WTC11 (cell line): ENCODE measurements at regions not wholly inside any gene's neighbourhood (a gene's known extent, or its start where the extent isn't known, plus 50 kb on each side); places are given as distances from the start of the nearest gene placed in this dataset.

ENCODE experiments used
- ATAC-seq: fragments of 200-7000 bp; cut with Tn5 transposase; 2 replicates; pipeline ENCODE4 v1.10.0; 2021; ENCODE audit warnings: mild to moderate bottlenecking, moderate library complexity
- CTCF ChIA-PET: fragments of 300-600 bp; sonication (Branson Sonifier 250); formaldehyde crosslinking; loops from one replicate; lab custom pipeline; 2021; ENCODE audit warnings: antibody characterized with exemption; lab: Charles Lee
- POLR2A ChIA-PET: fragments of 350-600 bp; sonication (Branson Sonifier 250); formaldehyde crosslinking; loops from one replicate; lab custom pipeline; 2021; ENCODE audit warnings: antibody characterized with exemption; lab: Charles Lee
- DNase-seq: peaks from one replicate; pipeline ENCODE4 v3.0.0; 2021; ENCODE audit warnings: low spot score
- H3K27ac Mint-ChIP-seq: 2 replicates; pipeline ENCODE4 v1.8.0; 2021; ENCODE audit warnings: mixed read lengths
- H3K27me3 Mint-ChIP-seq: 2 replicates; pipeline ENCODE4 v1.8.0; 2021; ENCODE audit warnings: low read depth, mild to moderate bottlenecking, moderate library complexity, mixed read lengths
- H3K36me3 Mint-ChIP-seq: 2 replicates; pipeline ENCODE4 v1.8.0; 2021; ENCODE audit warnings: mixed read lengths
- H3K4me1 Mint-ChIP-seq: 2 replicates; pipeline ENCODE4 v1.8.0; 2022; ENCODE audit warnings: mixed read lengths
- H3K4me3 Mint-ChIP-seq: 2 replicates; pipeline ENCODE4 v1.8.0; 2021; ENCODE audit warnings: mild to moderate bottlenecking, moderate library complexity, mixed read lengths
- H3K9me3 Mint-ChIP-seq: 2 replicates; pipeline ENCODE4 v1.8.0; 2021; ENCODE audit warnings: mixed read lengths
- AFF4 ChIP-seq: sonication (generic); formaldehyde crosslinking; IDR thresholded peaks from 2 replicates; pipeline ENCODE4 v1.8.1; 2023; ENCODE audit warnings: mild to moderate bottlenecking, missing genetic modification reagents, borderline replicate concordance
- AR ChIP-seq: fragments of 250-450 bp; sonication (Bioruptor Pico); IDR thresholded peaks from 2 replicates; pipeline ENCODE4 v1.9.0; 2021; ENCODE audit warnings: mild to moderate bottlenecking
- ATF6 ChIP-seq: sonication (generic); formaldehyde crosslinking; IDR thresholded peaks from 2 replicates; pipeline ENCODE4 v1.8.1; 2023; ENCODE audit warnings: mild to moderate bottlenecking, missing genetic modification reagents
- CBFB ChIP-seq: sonication (generic); formaldehyde crosslinking; IDR thresholded peaks from 2 replicates; pipeline ENCODE4 v1.8.1; 2022; ENCODE audit warnings: mild to moderate bottlenecking, low read depth, missing genetic modification reagents
- CTCF ChIP-seq: fragments of 200-600 bp; IDR thresholded peaks from 2 replicates; pipeline ENCODE4 v1.8.0; 2022; ENCODE audit warnings: antibody characterized with exemption
- ERG ChIP-seq: fragments of 250-450 bp; sonication (Bioruptor Pico); IDR thresholded peaks from 2 replicates; pipeline ENCODE4 v1.8.0; 2021; ENCODE audit warnings: mild to moderate bottlenecking
- ESRRA ChIP-seq: sonication (generic); formaldehyde crosslinking; IDR thresholded peaks from 2 replicates; pipeline ENCODE4 v1.8.1; 2022; ENCODE audit warnings: mild to moderate bottlenecking, missing genetic modification reagents, borderline replicate concordance
- ETV6 ChIP-seq: sonication (generic); formaldehyde crosslinking; IDR thresholded peaks from 2 replicates; pipeline ENCODE4 v1.8.1; 2022; ENCODE audit warnings: mild to moderate bottlenecking, missing genetic modification reagents
- NFE2L1 ChIP-seq: sonication (generic); formaldehyde crosslinking; IDR thresholded peaks from 2 replicates; pipeline ENCODE4 v1.8.1; 2023; ENCODE audit warnings: missing genetic modification reagents
- SMAD4 ChIP-seq: sonication (generic); formaldehyde crosslinking; IDR thresholded peaks from 2 replicates; pipeline ENCODE4 v1.8.0; 2022; ENCODE audit warnings: mild to moderate bottlenecking, missing genetic modification reagents
- TEAD1 ChIP-seq: sonication (generic); formaldehyde crosslinking; IDR thresholded peaks from 2 replicates; pipeline ENCODE4 v1.8.0; 2022; ENCODE audit warnings: mild to moderate bottlenecking, missing genetic modification reagents
- TEAD4 ChIP-seq: sonication (generic); formaldehyde crosslinking; IDR thresholded peaks from 2 replicates; pipeline ENCODE4 v1.8.0; 2022; ENCODE audit warnings: mild to moderate bottlenecking, missing genetic modification reagents
- TP53 ChIP-seq: sonication (generic); formaldehyde crosslinking; IDR thresholded peaks from 2 replicates; pipeline ENCODE4 v1.8.1; 2023; ENCODE audit warnings: mild to moderate bottlenecking, missing genetic modification reagents
- USF1 ChIP-seq: sonication (generic); formaldehyde crosslinking; IDR thresholded peaks from 2 replicates; pipeline ENCODE4 v1.8.0; 2022; ENCODE audit warnings: mild to moderate bottlenecking, missing genetic modification reagents
- ZBTB21 ChIP-seq: sonication (generic); formaldehyde crosslinking; IDR thresholded peaks from 2 replicates; pipeline ENCODE4 v1.8.1; 2023; ENCODE audit warnings: mild to moderate bottlenecking, missing genetic modification reagents, borderline replicate concordance
- ZNF263 ChIP-seq: sonication (generic); formaldehyde crosslinking; IDR thresholded peaks from 2 replicates; pipeline ENCODE4 v1.8.1; 2022; ENCODE audit warnings: low read depth, mild to moderate bottlenecking, moderate library complexity, missing genetic modification reagents
- ZNF317 ChIP-seq: sonication (generic); formaldehyde crosslinking; IDR thresholded peaks from 2 replicates; pipeline ENCODE4 v1.8.1; 2023; ENCODE audit warnings: low read depth, mild to moderate bottlenecking, moderate library complexity, missing genetic modification reagents, borderline replicate concordance
- ZNF532 ChIP-seq: fragments of 250-450 bp; sonication (Bioruptor Pico); IDR thresholded peaks from 2 replicates; pipeline ENCODE4 v1.9.0; 2021; ENCODE audit warnings: mild to moderate bottlenecking, borderline replicate concordance
- ZSCAN18 ChIP-seq: fragments of 250-450 bp; sonication (Bioruptor Pico); IDR thresholded peaks from 2 replicates; pipeline ENCODE4 v2.1.2; 2022; ENCODE audit warnings: mild to moderate bottlenecking, moderate library complexity

GRCh38 chr14:76585616-76586015 lies 175.7 kb upstream of the VASH1 start:
- DNase-seq: no peak
- ChIA-PET POLR2A (no interaction called here), CTCF (no interaction called here)
- H3K36me3 Mint-ChIP-seq: peaks cover 3% of the 10 kb centered on the region; the same call in 1 of the 2 replicates
- peaks cover 8% of the 10 kb centered on the region; the same call in 1 of the 2 replicates for H3K9me3 Mint-ChIP-seq
- no peak for ATAC-seq
- H3K27ac Mint-ChIP-seq: no peak overlapping the region
- H3K4me1 Mint-ChIP-seq: no peaks in the 10 kb centered on the region
- no peak overlapping the region for H3K4me3 Mint-ChIP-seq
- no peaks in the 10 kb centered on the region for H3K27me3 Mint-ChIP-seq
- TF ChIP-seq ETV6 (CRISPR knock-in tag) (no peak), ATF6 (CRISPR knock-in tag) (no peak), AR (no peak), TP53 (CRISPR knock-in tag) (no peak), ZSCAN18 (no peak), AFF4 (no peak), CTCF (no peak), NFE2L1 (CRISPR knock-in tag) (no peak), ESRRA (CRISPR knock-in tag) (no peak), ZBTB21 (CRISPR knock-in tag) (no peak), SMAD4 (CRISPR knock-in tag) (no peak), USF1 (CRISPR knock-in tag) (no peak), CBFB (CRISPR knock-in tag) (no peak), ERG (CRISPR knock-in tag) (no peak), ZNF317 (CRISPR knock-in tag) (no peak), ZNF532 (CRISPR knock-in tag) (no peak), TEAD1 (no peak), ZNF263 (CRISPR knock-in tag) (no peak), TEAD4 (no peak)
